GM23338 (cell line): ENCODE measurements at regions not wholly inside any gene's neighbourhood (a gene's known extent, or its start where the extent isn't known, plus 50 kb on each side); places are given as distances from the start of the nearest gene placed in this dataset.

Source experiments
- ATAC-seq: fragments of 200-7000 bp; cut with Tn5 transposase; 3 replicates; pipeline ENCODE4 v1.9.1; 2020
- DNase-seq: peaks from one replicate; pipeline ENCODE4 v3.0.0-alpha.2; 2015; ENCODE audit warnings: low spot score
- H2AFZ ChIP-seq: fragments of 200-600 bp; sonication (generic); 2 replicates; pipeline ENCODE4 v1.8.0; 2016; ENCODE audit warnings: antibody characterized with exemption, mild to moderate bottlenecking, moderate library complexity
- H3F3A ChIP-seq: fragments of 200-600 bp; sonication (generic); replicated peaks from 2 replicates; pipeline ENCODE4 v1.8.0; 2017; ENCODE audit warnings: antibody characterized with exemption, mixed run types, low read depth
- H3K27ac ChIP-seq: fragments of 200-600 bp; sonication (generic); 2 replicates; pipeline ENCODE4 v1.6.1; 2016; ENCODE audit warnings: low read depth
- H3K27me3 ChIP-seq: fragments of 200-600 bp; sonication (generic); 2 replicates; pipeline ENCODE4 v1.8.0; 2016; ENCODE audit warnings: mild to moderate bottlenecking, mixed run types, moderate library complexity; ENCODE audit not compliant: insufficient read depth
- H3K36me3 ChIP-seq: fragments of 200-600 bp; sonication (generic); 2 replicates; pipeline ENCODE4 v1.8.0; 2016; ENCODE audit warnings: mild to moderate bottlenecking; ENCODE audit not compliant: insufficient read depth
- H3K4me1 ChIP-seq: fragments of 200-600 bp; sonication (generic); 2 replicates; pipeline ENCODE4 v1.8.0; 2016; ENCODE audit warnings: mild to moderate bottlenecking, moderate library complexity; ENCODE audit not compliant: insufficient read depth
- H3K4me2 ChIP-seq: fragments of 200-600 bp; sonication (generic); 2 replicates; pipeline ENCODE4 v1.7.1; 2017; ENCODE audit warnings: mixed run types
- H3K4me3 ChIP-seq: fragments of 200-600 bp; sonication (generic); 2 replicates; pipeline ENCODE4 v1.6.1; 2016; ENCODE audit warnings: mixed run types
- H3K79me2 ChIP-seq: fragments of 200-600 bp; sonication (generic); replicated peaks from 2 replicates; pipeline ENCODE4 v1.8.0; 2017; ENCODE audit warnings: mild to moderate bottlenecking; ENCODE audit not compliant: insufficient read depth
- H3K9me2 ChIP-seq: fragments of 200-600 bp; sonication (generic); 2 replicates; pipeline ENCODE4 v1.8.0; 2017; ENCODE audit not compliant: insufficient read depth
- H4K20me1 ChIP-seq: fragments of 200-600 bp; sonication (generic); replicated peaks from 2 replicates; pipeline ENCODE4 v1.8.0; 2017; ENCODE audit warnings: mild to moderate bottlenecking; ENCODE audit not compliant: insufficient read depth
- H3K27ac Mint-ChIP-seq: 2 replicates; pipeline ENCODE4 v1.8.0; 2020; ENCODE audit warnings: inconsistent platforms, mild to moderate bottlenecking, moderate library complexity, mixed read lengths
- H3K27me3 Mint-ChIP-seq: 3 replicates; pipeline ENCODE4 v1.8.0; 2022; ENCODE audit warnings: low read depth, mild to moderate bottlenecking, moderate library complexity, mixed read lengths, inconsistent platforms; ENCODE audit not compliant: insufficient read depth, poor library complexity
- H3K36me3 Mint-ChIP-seq: 3 replicates; pipeline ENCODE4 v1.8.0; 2021; ENCODE audit warnings: low read depth, mild to moderate bottlenecking, inconsistent platforms, moderate library complexity, mixed read lengths
- H3K4me1 Mint-ChIP-seq: 3 replicates; pipeline ENCODE4 v1.8.0; 2020; ENCODE audit warnings: mild to moderate bottlenecking, inconsistent platforms, mixed read lengths
- H3K4me3 Mint-ChIP-seq: 3 replicates; pipeline ENCODE4 v1.8.0; 2021; ENCODE audit warnings: moderate library complexity, mild to moderate bottlenecking, inconsistent platforms, mixed read lengths
- H3K9me3 Mint-ChIP-seq: 3 replicates; pipeline ENCODE4 v1.8.0; 2020; ENCODE audit warnings: moderate library complexity, mild to moderate bottlenecking, inconsistent platforms, mixed read lengths
- EZH2 ChIP-seq: fragments of 200-600 bp; sonication (generic); IDR thresholded peaks from one replicate; pipeline ENCODE4 v1.8.0; 2017; ENCODE audit warnings: antibody characterized with exemption, mild to moderate bottlenecking, low read depth; ENCODE audit not compliant: unreplicated experiment
- JUNB ChIP-seq: IDR thresholded peaks from one replicate; pipeline ENCODE4 v1.6.1; 2016; ENCODE audit warnings: antibody characterized with exemption; ENCODE audit not compliant: unreplicated experiment
- STAT1 ChIP-seq: IDR thresholded peaks from one replicate; pipeline ENCODE4 v1.6.1; 2016; ENCODE audit warnings: antibody characterized with exemption; ENCODE audit not compliant: unreplicated experiment
- ZNF114 ChIP-seq: fragments of 250-450 bp; sonication (Bioruptor Pico); IDR thresholded peaks from 2 replicates; pipeline ENCODE4 v1.5.0; 2020; ENCODE audit warnings: mild to moderate bottlenecking, moderate library complexity
- ZNF331 ChIP-seq: fragments of 250-450 bp; sonication (Bioruptor Pico); IDR thresholded peaks from 2 replicates; pipeline ENCODE4 v1.5.0; 2020; ENCODE audit warnings: low read depth, mild to moderate bottlenecking, moderate library complexity
- TF ChIP-seq, protein P1 (sequence below): IDR thresholded peaks from one replicate; pipeline ENCODE4 v1.6.1; 2018; ENCODE audit warnings: antibody characterized with exemption; ENCODE audit not compliant: unreplicated experiment
- TF ChIP-seq, protein P2 (sequence below): IDR thresholded peaks from 2 replicates; pipeline ENCODE4 v1.6.1; 2016; ENCODE audit warnings: antibody characterized with exemption
- TF ChIP-seq, protein P3 (sequence below): fragments of 250-450 bp; sonication (Bioruptor Pico); IDR thresholded peaks from 2 replicates; pipeline ENCODE4 v1.5.0; 2020; ENCODE audit warnings: mild to moderate bottlenecking, moderate library complexity

DNA sequence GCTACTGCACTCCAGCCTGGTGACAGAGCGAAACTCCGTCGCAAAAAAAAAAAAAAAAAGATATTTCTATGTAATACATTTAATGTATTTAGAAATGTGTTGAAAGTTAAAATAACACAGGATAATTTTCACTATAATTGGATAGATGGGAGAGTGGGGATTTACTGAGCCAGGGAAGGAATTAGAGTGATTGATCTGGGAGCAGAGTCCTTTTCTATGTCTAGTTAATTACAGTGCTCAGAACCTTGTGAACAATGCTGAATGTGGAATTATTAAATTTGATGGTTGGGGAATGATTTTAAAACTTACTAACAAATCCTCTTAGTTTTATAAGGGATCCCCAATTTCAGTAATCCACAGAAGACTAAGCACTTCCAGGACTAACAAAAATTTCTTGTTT is 239.7 kb downstream of the CSNK1G3 start:
- no peak overlapping the region for H3K27ac Mint-ChIP-seq
- peaks cover 14% of the 10 kb centered on the region for H3K4me1 ChIP-seq

More for the DNA sequence above, 239.7 kb downstream of the CSNK1G3 start:
- no peak for DNase-seq
- Histone ChIP-seq H3K79me2 (no peaks in the 10 kb centered on the region), H4K20me1 (no peaks in the 10 kb centered on the region), H3K27ac (no peak overlapping the region), H3F3A (no peaks in the 10 kb centered on the region), H3K4me2 (no peak overlapping the region), H3K27me3 (no peaks in the 10 kb centered on the region), H2AFZ (no peak overlapping the region), H3K4me3 (no peak overlapping the region), H3K36me3 (no peaks in the 10 kb centered on the region), H3K9me2 (no peaks in the 10 kb centered on the region)
- Mint-ChIP-seq H3K9me3 (no peaks in the 10 kb centered on the region), H3K36me3 (no peaks in the 10 kb centered on the region), H3K27me3 (no peaks in the 10 kb centered on the region), H3K4me3 (no peak overlapping the region), H3K4me1 (peaks cover 24% of the 10 kb centered on the region)
- TF ChIP-seq ZNF114 (CRISPR knock-in tag) (no peak), EZH2 (no peak), STAT1 (no peak), ZNF331 (no peak), JUNB (no peak)
- TF ChIP-seq, protein P1, sequence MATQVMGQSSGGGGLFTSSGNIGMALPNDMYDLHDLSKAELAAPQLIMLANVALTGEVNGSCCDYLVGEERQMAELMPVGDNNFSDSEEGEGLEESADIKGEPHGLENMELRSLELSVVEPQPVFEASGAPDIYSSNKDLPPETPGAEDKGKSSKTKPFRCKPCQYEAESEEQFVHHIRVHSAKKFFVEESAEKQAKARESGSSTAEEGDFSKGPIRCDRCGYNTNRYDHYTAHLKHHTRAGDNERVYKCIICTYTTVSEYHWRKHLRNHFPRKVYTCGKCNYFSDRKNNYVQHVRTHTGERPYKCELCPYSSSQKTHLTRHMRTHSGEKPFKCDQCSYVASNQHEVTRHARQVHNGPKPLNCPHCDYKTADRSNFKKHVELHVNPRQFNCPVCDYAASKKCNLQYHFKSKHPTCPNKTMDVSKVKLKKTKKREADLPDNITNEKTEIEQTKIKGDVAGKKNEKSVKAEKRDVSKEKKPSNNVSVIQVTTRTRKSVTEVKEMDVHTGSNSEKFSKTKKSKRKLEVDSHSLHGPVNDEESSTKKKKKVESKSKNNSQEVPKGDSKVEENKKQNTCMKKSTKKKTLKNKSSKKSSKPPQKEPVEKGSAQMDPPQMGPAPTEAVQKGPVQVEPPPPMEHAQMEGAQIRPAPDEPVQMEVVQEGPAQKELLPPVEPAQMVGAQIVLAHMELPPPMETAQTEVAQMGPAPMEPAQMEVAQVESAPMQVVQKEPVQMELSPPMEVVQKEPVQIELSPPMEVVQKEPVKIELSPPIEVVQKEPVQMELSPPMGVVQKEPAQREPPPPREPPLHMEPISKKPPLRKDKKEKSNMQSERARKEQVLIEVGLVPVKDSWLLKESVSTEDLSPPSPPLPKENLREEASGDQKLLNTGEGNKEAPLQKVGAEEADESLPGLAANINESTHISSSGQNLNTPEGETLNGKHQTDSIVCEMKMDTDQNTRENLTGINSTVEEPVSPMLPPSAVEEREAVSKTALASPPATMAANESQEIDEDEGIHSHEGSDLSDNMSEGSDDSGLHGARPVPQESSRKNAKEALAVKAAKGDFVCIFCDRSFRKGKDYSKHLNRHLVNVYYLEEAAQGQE, result no peak
- TF ChIP-seq, protein P2, sequence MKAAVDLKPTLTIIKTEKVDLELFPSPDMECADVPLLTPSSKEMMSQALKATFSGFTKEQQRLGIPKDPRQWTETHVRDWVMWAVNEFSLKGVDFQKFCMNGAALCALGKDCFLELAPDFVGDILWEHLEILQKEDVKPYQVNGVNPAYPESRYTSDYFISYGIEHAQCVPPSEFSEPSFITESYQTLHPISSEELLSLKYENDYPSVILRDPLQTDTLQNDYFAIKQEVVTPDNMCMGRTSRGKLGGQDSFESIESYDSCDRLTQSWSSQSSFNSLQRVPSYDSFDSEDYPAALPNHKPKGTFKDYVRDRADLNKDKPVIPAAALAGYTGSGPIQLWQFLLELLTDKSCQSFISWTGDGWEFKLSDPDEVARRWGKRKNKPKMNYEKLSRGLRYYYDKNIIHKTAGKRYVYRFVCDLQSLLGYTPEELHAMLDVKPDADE, result no peak
- TF ChIP-seq, protein P3, sequence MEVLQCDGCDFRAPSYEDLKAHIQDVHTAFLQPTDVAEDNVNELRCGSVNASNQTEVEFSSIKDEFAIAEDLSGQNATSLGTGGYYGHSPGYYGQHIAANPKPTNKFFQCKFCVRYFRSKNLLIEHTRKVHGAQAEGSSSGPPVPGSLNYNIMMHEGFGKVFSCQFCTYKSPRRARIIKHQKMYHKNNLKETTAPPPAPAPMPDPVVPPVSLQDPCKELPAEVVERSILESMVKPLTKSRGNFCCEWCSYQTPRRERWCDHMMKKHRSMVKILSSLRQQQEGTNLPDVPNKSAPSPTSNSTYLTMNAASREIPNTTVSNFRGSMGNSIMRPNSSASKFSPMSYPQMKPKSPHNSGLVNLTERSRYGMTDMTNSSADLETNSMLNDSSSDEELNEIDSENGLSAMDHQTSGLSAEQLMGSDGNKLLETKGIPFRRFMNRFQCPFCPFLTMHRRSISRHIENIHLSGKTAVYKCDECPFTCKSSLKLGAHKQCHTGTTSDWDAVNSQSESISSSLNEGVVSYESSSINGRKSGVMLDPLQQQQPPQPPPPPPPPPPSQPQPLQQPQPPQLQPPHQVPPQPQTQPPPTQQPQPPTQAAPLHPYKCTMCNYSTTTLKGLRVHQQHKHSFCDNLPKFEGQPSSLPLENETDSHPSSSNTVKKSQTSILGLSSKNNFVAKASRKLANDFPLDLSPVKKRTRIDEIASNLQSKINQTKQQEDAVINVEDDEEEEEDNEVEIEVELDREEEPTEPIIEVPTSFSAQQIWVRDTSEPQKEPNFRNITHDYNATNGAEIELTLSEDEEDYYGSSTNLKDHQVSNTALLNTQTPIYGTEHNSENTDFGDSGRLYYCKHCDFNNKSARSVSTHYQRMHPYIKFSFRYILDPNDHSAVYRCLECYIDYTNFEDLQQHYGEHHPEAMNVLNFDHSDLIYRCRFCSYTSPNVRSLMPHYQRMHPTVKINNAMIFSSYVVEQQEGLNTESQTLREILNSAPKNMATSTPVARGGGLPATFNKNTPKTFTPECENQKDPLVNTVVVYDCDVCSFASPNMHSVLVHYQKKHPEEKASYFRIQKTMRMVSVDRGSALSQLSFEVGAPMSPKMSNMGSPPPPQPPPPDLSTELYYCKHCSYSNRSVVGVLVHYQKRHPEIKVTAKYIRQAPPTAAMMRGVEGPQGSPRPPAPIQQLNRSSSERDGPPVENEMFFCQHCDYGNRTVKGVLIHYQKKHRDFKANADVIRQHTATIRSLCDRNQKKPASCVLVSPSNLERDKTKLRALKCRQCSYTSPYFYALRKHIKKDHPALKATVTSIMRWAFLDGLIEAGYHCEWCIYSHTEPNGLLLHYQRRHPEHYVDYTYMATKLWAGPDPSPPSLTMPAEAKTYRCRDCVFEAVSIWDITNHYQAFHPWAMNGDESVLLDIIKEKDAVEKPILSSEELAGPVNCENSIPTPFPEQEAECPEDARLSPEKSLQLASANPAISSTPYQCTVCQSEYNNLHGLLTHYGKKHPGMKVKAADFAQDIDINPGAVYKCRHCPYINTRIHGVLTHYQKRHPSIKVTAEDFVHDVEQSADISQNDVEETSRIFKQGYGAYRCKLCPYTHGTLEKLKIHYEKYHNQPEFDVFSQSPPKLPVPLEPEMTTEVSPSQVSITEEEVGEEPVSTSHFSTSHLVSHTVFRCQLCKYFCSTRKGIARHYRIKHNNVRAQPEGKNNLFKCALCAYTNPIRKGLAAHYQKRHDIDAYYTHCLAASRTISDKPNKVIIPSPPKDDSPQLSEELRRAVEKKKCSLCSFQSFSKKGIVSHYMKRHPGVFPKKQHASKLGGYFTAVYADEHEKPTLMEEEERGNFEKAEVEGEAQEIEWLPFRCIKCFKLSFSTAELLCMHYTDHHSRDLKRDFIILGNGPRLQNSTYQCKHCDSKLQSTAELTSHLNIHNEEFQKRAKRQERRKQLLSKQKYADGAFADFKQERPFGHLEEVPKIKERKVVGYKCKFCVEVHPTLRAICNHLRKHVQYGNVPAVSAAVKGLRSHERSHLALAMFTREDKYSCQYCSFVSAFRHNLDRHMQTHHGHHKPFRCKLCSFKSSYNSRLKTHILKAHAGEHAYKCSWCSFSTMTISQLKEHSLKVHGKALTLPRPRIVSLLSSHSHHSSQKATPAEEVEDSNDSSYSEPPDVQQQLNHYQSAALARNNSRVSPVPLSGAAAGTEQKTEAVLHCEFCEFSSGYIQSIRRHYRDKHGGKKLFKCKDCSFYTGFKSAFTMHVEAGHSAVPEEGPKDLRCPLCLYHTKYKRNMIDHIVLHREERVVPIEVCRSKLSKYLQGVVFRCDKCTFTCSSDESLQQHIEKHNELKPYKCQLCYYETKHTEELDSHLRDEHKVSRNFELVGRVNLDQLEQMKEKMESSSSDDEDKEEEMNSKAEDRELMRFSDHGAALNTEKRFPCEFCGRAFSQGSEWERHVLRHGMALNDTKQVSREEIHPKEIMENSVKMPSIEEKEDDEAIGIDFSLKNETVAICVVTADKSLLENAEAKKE (CRISPR knock-in tag), result no peak
- no peak for ATAC-seq
